Lower lobe of right lung (tissue), 2 donors: ENCODE measurements at regions not wholly inside any gene's neighbourhood (a gene's known extent, or its start where the extent isn't known, plus 50 kb on each side); places are given as distances from the start of the nearest gene placed in this dataset.

ENCODE experiments used
- ATAC-seq, 2 donors: fragments of 200-7000 bp; cut with Tn5 transposase; one replicate each; pipeline ENCODE4 v1.9.1; 2020 to 2022; ENCODE audit warnings: mild to moderate bottlenecking in 2 of 2, moderate library complexity in 2 of 2
- DNase-seq: peaks from one replicate; pipeline ENCODE4 v3.0.0-alpha.2; 2020
- H3K27ac ChIP-seq: fragments of 200-600 bp; one replicate; pipeline ENCODE4 v1.8.0; 2022
- H3K27me3 ChIP-seq: fragments of 200-600 bp; one replicate; pipeline ENCODE4 v1.8.0; 2022; ENCODE audit warnings: low read depth
- H3K36me3 ChIP-seq: fragments of 200-600 bp; one replicate; pipeline ENCODE4 v1.8.0; 2022; ENCODE audit warnings: mild to moderate bottlenecking
- H3K4me1 ChIP-seq: fragments of 200-600 bp; one replicate; pipeline ENCODE4 v1.8.0; 2022
- H3K4me3 ChIP-seq: fragments of 200-600 bp; one replicate; pipeline ENCODE4 v1.8.0; 2022; ENCODE audit warnings: mild to moderate bottlenecking
- H3K9me3 ChIP-seq: fragments of 200-600 bp; one replicate; pipeline ENCODE4 v1.8.0; 2022
- CTCF ChIP-seq: fragments of 200-600 bp; IDR thresholded peaks from one replicate; pipeline ENCODE4 v1.8.0; 2022; ENCODE audit warnings: antibody characterized with exemption, mild to moderate bottlenecking
- intact Hi-C: fragments of 100-400 bp; cut with DNase I; formaldehyde crosslinking; loops from one replicate; pipeline ENCODE4 v1.11.0; 2022
- donor health status: DM: no; HTN: yes; CAD: no; lungs with severe emphysema.

DNA sequence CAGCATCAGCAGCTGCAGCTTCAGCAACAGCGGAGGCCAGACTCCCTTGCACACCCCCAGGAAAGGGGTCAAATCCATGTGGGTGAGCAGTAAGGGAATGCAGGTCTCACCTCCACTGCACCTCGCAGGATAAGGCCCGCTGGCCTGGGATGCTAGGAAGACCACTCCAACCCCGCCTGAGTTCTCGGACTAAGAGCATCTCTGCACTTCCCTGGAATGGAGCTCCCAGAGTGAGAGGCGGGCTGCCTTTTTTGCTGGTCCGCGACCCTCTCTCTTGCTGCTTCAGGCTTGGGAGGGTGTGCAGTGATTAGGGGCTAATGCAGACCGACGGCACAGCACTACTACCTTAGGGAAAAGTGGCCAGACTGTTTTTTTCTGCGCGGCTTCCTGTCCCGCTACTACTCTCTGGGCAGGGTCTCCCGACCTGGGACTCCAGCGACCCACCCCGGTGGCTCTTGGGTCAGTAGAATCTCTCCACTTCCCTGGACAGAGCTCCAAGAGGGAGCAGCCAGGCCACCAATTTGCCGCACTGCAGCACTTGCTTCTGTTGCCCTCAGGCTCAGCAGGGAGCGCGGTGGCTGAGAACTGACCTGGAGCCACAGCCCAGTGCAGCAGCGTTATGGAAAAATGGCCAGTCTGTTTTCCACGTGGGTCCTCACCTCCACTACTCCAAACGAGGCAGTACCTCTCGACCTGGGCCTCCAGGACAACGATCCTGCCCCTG is 480.4 kb downstream of the CDH8 start:
- Histone ChIP-seq H3K4me1 (no peaks in the 10 kb centered on the region), H3K36me3 (no peaks in the 10 kb centered on the region), H3K4me3 (no peak overlapping the region), H3K27me3 (no peaks in the 10 kb centered on the region), H3K27ac (no peak overlapping the region), H3K9me3 (no peaks in the 10 kb centered on the region)
- ATAC-seq: no peak
- DNase-seq: no peak
- intact Hi-C loops: no loop called here
- TF ChIP-seq CTCF: no peak

GRCh38 chr16:61549327-61549726 is 486.9 kb downstream of the CDH8 start:
- TF ChIP-seq CTCF: no peak
- Histone ChIP-seq H3K27ac (no peak overlapping the region), H3K4me1 (no peaks in the 10 kb centered on the region), H3K36me3 (no peaks in the 10 kb centered on the region), H3K27me3 (no peaks in the 10 kb centered on the region), H3K9me3 (no peaks in the 10 kb centered on the region), H3K4me3 (no peak overlapping the region)
- ATAC-seq (no peak), DNase-seq (no peak)
- intact Hi-C loops: no loop called here

DNA sequence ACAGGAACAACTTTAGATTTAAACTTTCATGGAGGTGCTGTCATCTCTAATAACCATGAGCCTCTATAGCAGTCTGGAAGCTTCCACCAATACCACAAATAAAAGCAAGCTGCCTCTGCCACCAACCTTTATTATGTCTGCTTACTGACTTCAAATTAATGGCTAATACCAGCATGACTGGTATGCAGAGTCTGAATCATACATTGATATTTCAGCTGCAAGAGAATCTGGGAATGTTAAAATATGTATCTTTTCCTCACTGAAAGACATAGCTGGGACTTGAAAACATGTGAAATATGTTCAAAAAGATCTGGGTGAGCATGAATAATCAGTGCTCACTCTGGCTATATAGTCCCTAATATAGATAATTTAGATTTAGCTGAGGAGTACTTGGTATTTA is 488.6 kb downstream of the CDH8 start:
- H3K4me1 ChIP-seq: no peaks in the 10 kb centered on the region
- intact Hi-C loops: no loop called here
- ATAC-seq: no peak
- no peak overlapping the region for H3K4me3 ChIP-seq
- no peak for TF ChIP-seq CTCF
- no peak for DNase-seq
- no peaks in the 10 kb centered on the region for H3K27me3 ChIP-seq
- no peak overlapping the region for H3K27ac ChIP-seq
- H3K9me3 ChIP-seq: no peaks in the 10 kb centered on the region
- H3K36me3 ChIP-seq: no peaks in the 10 kb centered on the region

DNA sequence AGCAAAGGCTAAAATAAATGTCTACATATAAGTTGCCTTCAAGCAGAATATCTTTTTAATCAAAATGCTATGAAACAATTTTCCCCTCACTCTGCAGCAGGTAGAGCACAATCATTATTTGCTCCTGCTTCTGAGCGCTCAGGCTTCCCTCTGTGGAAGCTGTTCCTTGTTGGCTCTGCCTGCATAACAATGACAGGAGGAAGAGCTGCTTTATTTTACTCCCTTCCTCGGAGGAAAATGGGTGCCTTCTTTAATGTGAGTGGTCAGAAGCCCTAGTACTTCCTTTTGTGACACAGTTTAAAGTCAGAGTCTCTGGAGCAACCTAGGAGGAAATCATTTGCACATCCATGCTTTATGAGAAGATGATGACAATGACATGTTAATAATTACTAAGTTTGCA is 492.1 kb downstream of the CDH8 start:
- ATAC-seq (no peak), DNase-seq (no peak)
- H3K27ac ChIP-seq: no peak overlapping the region
- intact Hi-C loops: no loop called here
- no peaks in the 10 kb centered on the region for H3K27me3 ChIP-seq
- no peaks in the 10 kb centered on the region for H3K9me3 ChIP-seq
- no peaks in the 10 kb centered on the region for H3K36me3 ChIP-seq
- H3K4me1 ChIP-seq: no peaks in the 10 kb centered on the region
- TF ChIP-seq CTCF: no peak
- no peak overlapping the region for H3K4me3 ChIP-seq

- Histone ChIP-seq H3K4me3 (no peak overlapping the region), H3K27ac (no peak overlapping the region), H3K27me3 (no peaks in the 10 kb centered on the region), H3K9me3 (no peaks in the 10 kb centered on the region), H3K4me1 (no peaks in the 10 kb centered on the region), H3K36me3 (no peaks in the 10 kb centered on the region)
- TF ChIP-seq CTCF: no peak
- ATAC-seq (no peak), DNase-seq (no peak)
- intact Hi-C loops: no loop called here
Observed at GRCh38 chr16:61540216-61540615, 496.0 kb downstream of the CDH8 start.
